Epidermal melanocyte (primary cell): ENCODE measurements at regions not wholly inside any gene's neighbourhood (a gene's known extent, or its start where the extent isn't known, plus 50 kb on each side); places are given as distances from the start of the nearest gene placed in this dataset.

Experiments used
- DNase-seq: peaks from one replicate; pipeline ENCODE4 v3.0.0; 2011; ENCODE audit warnings: low spot score; ENCODE audit not compliant: insufficient read length

DNA sequence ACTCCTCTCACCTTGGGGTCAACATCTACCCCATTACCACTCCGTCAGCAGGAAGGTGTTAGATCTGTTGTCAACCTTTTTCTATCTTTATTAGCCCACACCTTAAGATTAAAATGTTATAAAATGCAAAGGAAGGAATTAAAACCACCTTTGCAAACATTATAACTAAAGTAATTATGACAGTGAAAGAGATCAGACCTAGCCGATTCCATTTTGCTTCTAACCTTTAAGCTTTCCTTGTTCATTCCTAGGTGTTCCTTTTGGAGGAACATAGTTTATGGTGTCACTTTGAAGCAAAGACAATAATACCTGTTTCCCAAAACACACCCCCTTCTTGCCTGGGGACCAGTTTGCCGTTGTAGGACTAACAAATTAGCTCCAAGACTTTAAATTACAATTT lies 1223.0 kb upstream of the ADGRB3 start:
- DNase-seq, result no peak

DNA sequence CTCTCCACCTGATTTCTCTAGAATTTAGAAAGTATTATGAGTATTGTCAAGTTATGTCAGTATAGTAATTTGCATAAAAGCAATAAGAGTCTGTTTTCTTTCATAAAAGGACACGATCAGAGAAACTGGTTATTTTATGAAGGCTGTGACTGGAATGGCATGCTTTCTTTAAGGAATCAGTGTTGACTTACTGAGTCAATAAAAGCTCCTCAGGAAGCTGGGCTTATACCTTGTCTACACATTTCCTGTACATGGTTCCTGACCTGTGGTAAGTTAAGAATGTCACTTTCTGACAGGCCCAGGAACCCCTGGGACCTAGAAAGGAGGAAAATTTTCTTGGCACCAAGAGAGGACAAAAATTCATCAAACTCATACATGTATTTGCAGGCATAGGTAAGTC lies 1224.0 kb upstream of the ADGRB3 start:
- no peak for DNase-seq

DNA sequence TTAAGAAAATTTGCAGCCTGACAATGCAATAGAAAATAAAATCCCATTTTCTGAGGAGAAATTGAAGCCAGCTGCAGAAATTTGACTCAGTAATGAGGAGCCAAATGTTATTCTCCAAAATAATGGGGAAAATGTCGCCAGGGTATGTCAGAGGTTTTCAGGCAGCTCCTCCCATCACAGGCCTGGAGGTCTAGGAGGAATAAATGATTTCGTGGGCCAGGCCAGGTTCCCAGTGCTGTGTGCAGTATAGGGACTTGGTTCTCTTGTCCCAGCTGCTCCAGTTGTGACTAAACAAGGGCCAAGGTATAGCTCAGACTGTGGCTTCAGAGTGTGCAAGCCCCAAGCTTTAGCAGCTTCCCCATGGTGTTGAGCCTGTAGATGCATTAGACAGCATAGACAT lies 1240.8 kb upstream of the ADGRB3 start:
- DNase-seq, result no peak

DNA sequence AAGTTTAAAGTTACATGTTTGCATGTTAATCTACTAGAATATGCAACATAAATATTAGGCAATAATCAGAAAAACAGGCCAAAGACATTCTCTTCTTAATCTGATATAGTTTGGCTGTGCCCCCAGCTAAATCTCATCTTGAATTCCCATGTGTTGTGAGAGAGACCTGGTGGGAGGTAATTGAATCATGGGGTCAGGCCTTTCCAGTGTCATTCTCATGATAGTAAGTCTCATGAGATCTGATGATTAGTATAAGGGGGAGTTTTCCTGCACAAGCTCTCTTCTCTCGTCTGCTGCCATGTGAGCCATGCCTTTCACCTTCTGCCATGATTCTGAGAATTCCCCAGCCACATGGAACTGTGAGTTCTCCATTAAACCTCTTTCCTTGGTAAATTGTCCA lies 1241.7 kb upstream of the ADGRB3 start:
- DNase-seq, result no peak

DNA sequence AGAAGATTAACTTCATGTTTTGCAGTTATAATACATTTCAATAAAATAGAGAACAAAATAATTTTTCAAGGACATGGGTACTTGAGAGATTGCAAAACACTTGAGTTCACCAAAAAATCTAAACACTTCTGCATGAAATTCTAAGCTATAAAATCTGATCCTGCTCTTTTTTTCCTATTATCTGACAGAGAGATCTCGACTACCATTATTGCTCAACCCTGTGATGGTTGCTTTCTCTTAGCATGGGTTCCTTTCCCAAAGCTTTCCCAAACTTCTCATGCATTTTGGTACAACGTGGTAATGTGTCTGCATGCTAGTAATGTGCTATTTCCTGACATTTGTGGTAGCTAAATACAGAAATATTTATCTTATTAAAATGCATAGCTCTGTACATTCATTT lies 1243.1 kb upstream of the ADGRB3 start:
- no peak for DNase-seq

DNA sequence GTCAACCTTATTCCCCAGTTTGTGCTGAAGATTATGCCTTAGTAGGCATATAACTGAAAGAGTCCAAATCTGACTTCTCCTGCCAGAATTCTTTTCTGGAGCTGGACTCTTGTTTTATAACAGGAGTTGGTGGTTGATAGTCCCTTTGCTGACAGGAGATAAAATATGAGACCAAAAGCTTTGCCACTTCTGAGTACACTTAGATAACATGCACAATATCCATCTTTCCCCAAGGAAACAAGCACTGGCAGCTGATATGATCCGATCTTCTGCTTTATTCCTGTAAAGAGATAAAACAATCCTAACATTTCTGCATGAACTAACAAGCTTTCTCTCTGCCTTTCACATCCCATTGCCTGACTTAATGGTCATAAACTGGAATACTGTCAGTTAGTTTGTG lies 1265.4 kb upstream of the ADGRB3 start:
- DNase-seq, result no peak

DNA sequence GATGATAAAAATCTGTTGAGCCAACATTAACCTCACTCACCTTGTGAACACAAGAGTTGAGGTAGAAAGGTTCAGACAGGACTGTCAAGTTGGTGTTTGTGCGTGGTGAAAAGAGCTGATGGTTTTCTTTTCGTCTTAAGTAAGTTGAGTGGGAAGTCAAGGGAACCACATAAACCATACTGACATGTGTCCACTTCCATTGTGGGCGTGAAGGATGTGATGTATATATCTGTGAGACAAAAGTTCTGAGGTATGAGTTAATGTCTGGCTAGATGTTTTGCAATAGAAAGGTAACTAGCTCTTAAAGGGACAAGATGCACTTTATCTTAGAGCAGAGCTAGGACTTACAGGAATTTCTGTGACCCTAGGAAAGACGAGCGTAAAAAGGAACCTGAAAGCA lies 1272.1 kb upstream of the ADGRB3 start:
- DNase-seq, result no peak

DNA sequence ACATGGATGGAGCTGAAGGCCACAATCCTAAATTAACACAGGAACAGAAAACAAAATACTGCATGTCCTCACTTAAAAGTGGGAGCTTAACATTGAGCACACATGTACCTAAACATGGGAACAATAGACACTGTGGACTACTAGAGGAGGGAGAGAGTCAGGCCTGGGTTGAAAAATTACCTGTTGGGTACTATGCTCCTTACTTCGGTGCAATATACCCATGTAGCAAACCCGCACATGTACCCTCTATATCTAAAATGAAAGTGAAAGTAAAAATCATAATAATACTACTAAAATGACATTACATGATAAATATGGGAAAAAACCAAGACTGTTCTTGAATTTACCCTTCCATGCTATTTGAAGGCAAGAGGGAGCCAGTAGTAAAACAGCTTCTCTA lies 1273.8 kb upstream of the ADGRB3 start:
- no peak for DNase-seq

DNA sequence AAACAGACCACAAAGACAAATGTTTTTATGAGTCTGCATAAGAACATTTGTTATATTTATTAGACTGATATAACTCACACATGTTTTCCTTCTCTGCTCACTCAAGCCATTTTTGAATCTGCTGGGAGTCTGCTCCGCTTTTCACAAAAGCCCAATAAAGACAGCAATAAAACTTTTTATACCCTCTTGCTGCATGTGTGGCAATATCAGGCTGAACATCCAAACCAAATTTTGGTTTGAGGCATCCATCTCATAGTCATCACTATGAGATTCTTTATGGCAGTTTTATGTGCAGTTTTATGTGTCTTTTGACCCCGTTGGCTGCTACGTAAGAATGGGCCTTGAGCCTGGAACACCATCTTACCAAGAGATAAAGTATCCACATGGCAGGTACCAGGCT lies 1276.8 kb upstream of the ADGRB3 start:
- DNase-seq, result no peak

DNA sequence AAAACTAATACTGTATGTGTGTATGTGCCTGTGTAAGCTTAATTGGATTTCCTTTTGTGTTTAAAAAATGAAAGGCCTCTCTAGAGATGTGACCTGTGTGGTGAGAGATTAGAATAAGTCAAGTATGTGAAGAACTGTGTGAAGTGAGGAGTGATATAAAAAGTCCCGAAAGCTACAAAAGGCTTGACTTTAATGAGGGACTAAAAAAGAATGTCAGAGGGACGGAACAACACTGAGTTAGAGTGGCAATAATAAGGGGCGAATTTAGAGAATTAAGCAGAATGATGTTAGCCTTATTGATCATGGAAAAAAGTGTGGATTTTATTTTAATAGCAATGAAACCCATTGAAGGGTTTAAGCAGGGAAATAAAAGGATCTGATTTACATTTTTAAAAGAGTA lies 1281.2 kb upstream of the ADGRB3 start:
- DNase-seq, result no peak

DNA sequence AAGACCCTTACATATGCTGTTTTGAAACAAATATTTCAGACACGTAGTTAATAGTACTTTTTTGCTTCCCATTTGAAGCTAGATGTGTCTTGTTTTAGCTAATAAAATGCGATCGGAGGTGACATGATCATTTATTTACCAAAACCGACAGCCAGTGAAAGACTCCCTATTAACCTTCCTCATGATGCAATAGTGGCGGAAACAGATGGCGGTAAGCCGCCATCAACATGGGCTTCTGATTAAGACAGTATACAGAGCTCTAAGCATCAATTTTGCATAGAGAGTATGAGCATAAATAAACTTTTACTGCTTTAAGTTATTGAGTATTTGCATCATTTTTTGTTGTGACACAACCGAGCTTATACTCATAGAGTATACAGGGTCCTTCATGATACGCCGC lies 1282.4 kb upstream of the ADGRB3 start:
- no peak for DNase-seq

DNA sequence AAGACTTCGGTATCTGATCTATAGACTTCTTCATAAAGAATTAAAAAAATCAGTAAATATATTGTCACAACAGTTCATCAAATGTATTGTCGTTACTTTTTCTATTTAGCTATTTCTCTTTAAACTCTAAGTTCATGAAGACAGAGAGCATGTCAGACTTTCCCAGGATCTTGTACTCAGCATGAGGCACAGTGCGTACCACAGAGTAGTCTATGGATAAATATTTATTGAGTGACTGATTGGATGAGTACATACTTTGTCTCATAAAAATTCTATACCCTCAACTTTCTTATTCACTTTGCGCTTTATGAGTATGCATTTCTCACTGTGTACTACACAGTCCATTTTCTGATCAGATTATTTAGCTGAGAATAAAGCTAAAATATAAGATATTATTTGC lies 1284.4 kb upstream of the ADGRB3 start:
- DNase-seq, result no peak

DNA sequence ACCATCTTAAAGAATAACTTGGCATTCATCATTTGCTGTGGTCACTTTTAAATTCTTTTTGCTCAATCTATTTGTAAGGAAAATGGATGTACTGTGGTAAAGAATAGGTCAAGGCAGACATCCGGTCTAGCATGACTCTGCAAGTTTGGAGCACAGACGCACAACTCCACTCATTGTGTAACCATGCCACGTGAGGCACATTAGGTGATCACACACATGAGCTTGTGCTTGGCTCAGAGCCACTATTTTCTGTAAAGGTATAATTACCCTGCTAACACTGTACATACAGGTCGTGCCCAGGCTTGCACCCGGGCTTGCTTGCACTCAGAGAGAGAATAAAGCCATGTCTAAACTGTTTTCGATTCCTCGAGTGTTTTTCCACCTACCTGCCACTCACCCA lies 1289.1 kb upstream of the ADGRB3 start:
- DNase-seq, result no peak

DNA sequence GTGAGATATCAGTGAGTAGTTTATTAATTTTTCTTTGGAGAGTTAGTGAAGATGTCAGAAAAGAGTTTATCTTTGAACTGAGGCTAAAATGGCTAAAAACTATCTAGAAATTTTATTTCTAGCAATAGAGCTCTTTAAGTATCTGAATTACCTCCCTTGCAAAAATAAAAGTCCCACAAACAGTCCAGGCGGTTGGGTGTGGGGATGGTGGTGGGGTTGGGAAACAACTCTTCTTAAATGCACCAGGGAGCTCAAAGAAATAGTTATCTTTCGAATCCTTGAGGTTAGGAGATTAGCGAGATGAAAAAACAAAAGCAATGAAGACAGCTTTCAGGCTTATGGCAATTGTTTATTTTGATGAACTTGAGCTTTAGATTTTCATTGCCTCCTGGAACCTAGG lies 1299.1 kb upstream of the ADGRB3 start:
- no peak for DNase-seq

DNA sequence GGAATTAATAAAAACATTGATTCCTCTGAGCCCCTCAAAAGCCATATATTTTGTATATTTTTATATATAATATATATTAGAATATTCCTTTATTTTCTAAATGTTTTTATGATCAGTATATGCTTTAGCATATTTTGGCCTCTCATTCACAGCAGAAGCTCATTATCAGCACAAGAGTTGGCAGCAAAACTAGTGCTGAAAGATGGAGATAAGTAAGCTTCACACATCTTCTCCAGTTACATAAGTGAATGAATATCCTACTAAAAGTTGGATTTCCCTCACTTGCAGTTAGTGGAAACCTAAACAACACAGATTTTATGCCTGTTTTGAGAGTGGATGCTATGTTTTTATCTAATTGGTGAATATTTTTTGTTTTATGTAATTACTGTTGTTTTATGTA lies 1303.8 kb upstream of the ADGRB3 start:
- DNase-seq, result no peak

DNA sequence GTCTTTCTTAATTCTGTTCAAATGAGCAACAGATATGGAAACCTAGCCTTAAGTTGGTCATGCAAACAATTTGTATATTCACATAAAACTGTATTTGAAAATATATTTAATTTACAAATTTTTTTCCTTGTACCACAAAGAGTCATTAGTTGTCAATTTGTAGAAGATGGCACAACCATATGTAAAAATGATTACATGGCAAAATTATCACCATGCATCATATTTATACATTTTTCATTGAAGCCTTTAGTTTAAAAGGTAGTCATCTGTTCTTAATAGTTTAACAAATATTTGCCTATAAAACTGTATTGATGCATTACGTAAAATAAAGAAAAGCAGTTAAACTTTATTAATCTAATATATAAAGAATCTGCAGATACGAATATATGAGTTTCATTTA lies 1306.8 kb upstream of the ADGRB3 start:
- no peak for DNase-seq

DNA sequence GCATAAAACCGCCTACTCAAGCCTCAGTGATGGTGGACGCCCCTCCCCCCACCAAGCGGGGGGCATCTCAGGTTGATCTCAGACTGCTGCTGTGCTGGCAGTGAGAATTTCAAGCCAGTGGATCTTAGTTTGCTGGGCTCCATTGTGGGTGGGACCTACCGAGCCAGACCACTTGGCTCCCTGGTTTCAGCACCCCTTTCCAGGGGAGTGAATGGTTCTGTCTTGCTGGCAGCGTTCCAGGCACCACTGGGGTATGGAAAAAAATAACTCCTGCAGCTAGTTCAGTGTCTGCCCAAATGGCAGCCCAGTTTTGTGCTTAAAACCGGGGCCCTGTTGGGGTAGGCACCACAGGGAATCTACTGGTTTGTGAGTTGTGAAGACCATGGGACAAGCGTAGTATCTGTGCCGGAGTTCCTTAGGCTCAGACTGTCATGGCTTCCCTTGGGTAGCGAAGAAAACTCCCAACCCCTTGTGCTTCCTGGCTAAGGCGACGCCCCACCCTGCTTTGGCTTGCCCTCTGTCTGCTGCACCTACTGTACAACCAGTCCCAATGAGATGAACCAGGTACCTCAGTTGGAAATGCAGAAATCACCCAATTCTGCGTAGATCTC lies 1334.5 kb upstream of the ADGRB3 start:
- DNase-seq, result no peak

DNA sequence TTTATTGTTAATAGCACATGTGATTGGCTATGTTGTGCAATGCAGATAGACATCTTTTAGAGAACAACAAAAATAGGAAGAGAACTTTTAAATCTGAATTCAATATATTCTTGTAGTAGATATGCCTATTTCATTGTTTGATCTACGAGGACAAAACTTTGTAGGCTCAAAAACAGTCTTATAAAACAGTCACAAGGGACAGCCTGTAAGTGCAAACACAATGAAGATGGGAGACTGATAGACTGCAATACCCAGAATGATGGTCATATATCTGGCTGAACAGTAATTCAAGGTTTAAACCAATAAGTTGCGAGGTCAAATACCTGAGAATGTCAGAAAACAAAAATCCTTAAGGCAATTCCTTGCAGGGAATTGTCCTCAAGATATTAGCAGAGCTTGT lies 1342.9 kb upstream of the ADGRB3 start:
- no peak for DNase-seq

DNA sequence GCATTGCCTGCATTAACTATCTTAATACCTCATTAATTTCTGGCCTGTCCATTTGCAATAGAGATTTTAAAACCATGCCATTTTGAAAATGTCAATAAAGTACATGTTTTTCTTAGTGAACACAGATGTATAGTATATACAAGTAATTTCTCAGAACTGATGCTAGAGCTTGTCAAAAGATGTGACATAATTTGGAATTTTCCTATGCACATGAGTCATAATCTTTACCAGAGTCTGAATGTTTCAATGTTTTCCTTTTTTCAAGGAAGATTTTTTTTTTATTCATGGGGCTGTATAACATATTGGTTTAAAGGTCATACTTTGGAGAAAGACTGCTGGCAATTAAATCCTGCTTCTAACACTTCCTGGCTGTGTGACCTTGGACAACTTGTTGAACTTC lies 1347.5 kb upstream of the ADGRB3 start:
- DNase-seq, result no peak

DNA sequence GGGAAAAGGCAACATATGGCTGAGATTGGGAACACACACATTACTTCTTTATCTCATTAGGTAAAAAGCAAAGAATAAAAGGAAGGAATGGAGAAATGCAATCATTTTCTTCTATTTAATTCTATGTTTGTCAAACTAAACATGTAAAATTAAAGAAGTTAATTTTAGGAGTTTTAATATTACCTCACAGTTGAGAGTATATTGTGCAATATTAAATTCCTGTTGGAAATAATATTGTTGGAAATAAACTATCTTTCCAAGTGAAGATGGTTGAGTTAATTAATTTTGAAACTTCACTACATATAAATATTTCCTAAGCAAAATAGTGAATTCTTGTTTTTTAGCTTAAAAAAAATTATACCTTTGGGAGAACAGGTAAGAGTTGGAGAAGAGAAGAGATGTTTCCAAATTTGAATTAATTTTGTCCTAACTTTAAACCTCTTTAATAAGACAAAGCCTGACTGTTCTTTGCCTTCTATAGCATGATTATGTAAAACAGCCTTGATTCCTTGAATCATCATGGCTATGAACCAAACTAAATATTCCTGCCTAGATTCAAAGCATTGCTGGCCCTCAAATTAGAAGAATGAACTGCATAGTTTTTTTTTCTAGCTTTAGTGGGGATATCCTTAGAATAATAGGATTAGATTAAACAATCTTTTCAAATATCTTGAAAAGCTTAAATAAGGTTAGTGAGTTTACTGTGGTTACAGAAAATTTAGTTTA lies 1349.1 kb upstream of the ADGRB3 start:
- DNase-seq, result no peak

DNA sequence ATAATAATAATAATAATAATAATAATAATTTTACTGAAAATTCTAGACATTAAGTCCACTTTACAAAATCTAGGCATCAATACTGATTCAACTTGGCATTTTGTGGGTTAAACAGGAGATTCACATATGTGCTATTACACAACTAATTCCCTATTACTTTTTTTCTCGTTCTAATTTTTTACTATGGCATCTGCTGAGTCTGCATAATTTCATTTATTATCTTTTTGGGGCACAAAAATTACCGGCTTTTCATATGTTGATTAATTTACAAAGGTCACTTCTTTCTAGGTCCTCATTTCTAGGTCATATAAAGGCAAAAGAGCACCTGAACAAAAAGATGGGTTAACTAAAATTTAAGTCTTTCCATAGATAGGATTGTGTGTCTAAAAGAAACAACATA lies 1357.8 kb upstream of the ADGRB3 start:
- no peak for DNase-seq

DNA sequence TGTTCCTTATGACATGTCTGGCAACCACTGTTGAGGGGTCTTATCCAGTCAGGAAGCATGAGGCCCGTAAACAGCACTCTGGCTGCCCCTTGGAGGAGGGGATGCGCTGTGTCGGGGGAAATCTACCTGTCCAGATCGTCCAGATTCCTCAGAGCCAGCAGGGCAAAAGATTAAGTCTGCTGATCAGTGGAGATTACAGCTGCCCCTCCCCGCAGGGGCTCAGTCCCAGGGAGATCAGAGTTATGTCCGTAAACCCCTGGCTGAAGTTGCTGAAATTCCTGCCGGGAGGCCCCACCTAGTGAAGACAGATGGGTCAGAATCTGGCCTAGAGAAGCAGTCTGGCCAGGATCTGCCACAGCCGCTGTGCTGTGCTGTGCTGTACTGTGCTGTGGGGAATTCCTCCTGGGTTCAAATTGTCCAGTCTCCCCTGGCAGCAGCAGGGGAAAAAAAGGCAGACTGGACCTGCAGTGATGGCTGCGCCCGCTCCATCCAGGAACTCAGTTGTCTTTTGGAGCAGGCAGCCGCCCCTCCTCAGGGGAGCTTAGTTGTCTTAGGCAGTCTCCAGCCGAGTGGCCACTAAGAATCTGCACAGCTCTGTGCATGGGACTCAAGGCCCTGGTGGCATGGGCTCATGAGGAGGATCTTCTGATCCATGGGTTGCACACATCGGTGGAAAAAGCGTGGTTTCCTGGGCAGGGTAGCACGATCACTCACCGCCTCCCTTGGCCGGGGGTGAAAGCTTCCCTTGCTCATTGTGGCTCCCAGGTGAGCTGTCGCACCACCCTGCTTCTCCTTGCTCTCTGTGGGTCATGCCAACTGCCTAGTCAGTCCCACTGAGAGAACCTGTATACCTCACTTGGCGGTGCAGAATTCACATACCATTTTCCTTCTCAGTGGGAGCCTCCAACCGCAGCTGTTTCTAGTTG lies 1368.8 kb upstream of the ADGRB3 start:
- no peak for DNase-seq

DNA sequence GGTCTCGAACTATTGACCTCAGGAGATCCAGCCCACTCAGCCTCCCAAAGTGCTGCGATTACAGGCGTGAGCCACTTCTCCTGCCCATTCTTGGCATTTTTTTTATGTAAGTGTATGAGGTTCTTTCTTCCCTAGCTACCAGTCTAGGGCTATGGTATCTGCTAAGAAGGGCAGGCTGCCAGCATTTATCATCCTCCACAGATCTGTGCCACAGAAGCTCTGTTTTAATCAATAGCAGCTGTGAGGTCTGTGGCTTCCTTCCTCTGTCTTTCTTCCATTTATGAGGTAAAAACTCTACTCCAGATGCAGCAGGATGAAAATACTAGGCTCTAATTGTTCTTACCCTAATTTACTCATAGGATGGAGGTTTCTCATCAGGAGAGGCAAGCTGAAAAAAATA lies 1382.4 kb upstream of the ADGRB3 start:
- no peak for DNase-seq
